CD4-positive, alpha-beta T cell treated with Interleukin-15 for 1 hour (primary cell): ENCODE measurements at regions not wholly inside any gene's neighbourhood (a gene's known extent, or its start where the extent isn't known, plus 50 kb on each side); places are given as distances from the start of the nearest gene placed in this dataset.
"Not testable (repeated sequence)": the region's sequence is repeated elsewhere in the genome, so short reads cannot be mapped to it uniquely, and the experiment has no call there.

ENCODE experiments used
- DNase-seq: peaks from one replicate; pipeline ENCODE4 v3.0.0-alpha.2; 2020

GRCh38 chr15:69774711-69775110 lies 322.1 kb downstream of the RPLP1 start:
- DNase-seq = not testable (repeated sequence)

DNA sequence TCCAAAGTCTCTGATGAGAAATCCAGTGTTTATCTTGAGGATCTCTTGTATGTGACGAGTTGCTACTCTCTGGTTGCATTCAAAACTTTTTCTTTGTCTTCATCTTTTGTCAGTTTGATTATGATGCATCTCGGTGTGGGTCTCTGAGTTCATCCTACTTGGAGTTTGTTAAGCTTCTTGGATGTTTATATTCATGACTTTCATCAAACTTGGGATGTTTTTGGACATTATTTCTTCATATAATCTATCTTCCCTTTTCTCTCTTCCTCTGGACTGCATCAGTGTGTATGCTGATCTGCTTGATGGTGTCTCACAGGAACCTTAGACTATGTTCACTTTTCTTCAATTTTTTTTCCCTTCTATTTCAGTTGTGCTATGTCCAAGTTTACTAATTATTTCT lies 320.4 kb downstream of the TLE3 start:
- DNase-seq = no peak

DNA sequence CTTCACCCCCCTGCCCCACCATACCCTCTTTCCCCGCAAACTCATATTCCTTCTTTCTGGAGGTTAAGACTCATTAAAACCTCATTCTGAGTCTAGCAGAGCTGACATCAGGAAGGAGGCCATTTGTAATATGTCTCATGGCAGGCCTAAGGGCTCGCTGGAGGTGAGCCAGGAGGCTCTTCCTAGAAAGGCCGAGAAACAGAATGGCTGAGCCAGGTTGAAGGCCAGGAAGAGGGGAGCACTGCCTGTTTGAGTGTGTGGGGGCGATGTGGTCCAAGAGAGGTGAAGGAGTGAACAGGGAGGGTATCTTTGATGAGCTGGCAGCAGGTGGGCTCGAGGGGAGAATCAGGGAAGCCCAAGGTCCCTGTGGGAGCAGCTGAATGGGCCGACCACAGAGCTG lies 317.3 kb downstream of the TLE3 start:
- no peak for DNase-seq

- DNase-seq = no peak
Measured at GRCh38 chr15:69780981-69781380, 316.7 kb downstream of the TLE3 start.

GRCh38 chr15:69781411-69782125 lies 316.1 kb downstream of the TLE3 start:
- no peak for DNase-seq

DNA sequence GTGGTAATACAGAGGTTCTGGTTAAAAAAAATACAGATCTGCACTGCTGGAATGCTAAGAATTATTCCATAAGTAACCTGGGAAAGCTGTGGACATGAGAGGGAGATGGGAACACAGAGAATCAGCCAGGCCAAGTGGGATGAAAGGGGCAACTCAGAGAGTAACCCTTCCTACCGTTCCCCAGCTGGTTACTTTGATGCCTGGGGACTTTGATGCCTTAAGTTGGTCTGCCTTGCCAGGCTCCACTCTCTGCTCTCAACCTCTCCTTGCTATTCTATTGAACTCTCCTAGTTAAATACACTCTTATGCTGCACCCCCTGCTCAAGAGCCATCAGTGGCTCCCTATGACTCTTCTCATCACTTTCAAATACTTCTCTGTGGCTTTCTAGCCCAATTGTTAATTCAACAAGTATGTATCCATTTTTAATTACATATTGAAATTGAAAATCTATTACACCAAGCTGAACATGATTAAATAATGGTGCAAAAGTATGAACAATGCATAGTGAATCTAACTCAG lies 315.5 kb downstream of the TLE3 start:
- no peak for DNase-seq

DNA sequence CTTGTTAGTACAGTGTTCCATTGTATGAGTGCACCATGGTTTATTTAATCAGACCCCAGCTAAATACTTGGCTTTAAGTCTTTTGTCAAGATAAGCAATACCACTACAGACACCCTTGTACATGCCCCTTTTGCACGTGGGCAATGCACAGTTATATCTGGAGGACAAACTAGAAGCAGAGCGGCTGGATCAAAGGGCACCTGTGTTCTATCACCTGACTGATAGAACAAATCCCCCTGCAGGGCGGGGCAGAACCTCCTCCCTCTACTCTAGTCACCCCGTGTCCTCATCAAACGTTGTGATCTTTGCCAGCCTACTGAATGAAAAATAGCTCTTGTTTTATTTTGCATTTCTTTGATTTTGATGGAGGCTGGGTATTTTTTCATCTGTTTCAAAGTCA lies 314.9 kb downstream of the TLE3 start:
- no peak for DNase-seq

GRCh38 chr15:69783211-69783610 lies 314.5 kb downstream of the TLE3 start:
- DNase-seq = no peak

DNA sequence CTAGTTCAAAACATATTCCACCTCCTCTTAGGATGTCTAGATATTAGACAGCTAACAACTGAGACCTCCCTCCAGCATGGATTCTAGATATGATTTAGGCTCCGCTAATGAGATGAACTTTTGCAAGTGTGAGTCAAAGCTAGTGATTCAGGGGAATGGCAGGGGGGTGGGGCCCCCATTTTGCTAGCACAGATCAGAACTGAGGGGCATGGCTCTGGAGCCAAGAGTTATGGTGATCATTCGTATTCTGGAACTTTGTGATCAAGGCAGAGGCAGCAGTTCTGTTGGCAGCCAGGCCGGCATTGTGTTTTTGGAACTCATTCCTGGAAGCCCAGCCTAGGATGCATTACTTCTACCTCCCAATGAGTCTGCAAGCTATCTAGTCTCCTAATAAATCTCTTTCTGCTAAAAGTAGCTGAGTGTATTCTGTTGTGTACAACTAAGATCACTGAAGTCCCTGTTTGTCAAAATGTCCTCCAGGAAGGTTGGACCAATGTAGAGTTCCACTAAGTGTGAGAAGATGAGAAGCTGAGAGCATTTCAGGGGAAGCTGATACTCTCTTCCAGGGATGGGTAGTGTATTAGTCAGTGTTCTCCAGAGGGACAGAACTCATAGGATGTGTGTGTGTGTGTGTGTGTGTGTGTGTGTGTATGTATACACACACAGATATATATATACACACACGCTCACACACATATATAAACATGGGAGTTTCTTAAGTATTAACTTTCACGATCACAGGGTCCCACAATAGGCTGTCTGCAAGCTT lies 312.7 kb downstream of the TLE3 start:
- no peak for DNase-seq

DNA sequence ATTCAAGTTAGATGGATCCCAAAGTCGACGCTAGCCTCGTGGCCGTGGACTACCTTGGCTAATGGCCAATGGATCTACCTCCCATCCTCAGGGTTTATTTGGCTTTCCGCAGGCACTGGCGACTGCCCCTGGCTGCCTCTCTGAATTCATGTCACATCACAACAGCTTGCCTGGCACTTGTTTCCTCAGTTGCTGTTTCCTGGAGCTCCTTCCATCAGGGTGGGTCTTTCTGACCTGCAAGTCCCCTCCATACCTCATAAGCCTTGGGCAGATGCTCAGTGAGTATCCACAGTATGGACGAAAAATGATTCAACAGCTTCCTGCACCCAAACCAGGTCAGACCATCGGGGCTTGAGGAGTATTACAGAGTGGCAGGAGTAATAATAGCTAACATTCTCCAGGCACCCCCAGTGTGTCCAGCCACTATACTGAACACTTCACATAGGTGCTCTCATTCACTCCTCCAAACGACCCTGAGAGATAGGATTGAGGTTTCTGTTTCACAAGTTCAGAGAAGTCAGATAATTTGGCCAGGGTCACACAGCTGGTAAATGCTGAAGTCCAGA lies 311.5 kb downstream of the TLE3 start:
- no peak for DNase-seq

- no peak for DNase-seq
Measured at GRCh38 chr15:69787791-69788190, 309.9 kb downstream of the TLE3 start.

GRCh38 chr15:69789648-69790393 lies 307.9 kb downstream of the TLE3 start:
- no peak for DNase-seq

- no peak for DNase-seq
Measured at GRCh38 chr15:69790632-69791031, 307.1 kb downstream of the TLE3 start.

DNA sequence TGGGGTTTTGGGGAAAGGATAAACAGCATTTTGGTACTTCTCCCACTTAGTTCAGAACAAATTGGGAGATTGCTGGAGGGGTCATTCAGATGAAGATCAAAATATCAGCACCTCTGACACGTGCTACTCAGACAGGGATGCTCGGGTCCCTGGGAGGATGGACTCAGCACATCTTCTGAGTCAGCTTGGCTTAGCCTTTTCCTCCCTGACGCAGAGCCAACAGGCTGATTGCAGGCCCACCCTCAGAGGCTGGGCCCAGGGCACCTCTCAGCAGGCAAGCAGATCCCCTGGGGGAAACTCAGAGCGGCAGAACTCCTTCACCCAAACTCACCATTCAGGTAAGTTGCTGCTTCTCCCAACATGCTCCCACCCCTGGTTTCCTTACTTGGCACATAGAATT lies 304.9 kb downstream of the TLE3 start:
- no peak for DNase-seq

GRCh38 chr15:69793431-69793780 lies 304.3 kb downstream of the TLE3 start:
- DNase-seq = no peak

DNA sequence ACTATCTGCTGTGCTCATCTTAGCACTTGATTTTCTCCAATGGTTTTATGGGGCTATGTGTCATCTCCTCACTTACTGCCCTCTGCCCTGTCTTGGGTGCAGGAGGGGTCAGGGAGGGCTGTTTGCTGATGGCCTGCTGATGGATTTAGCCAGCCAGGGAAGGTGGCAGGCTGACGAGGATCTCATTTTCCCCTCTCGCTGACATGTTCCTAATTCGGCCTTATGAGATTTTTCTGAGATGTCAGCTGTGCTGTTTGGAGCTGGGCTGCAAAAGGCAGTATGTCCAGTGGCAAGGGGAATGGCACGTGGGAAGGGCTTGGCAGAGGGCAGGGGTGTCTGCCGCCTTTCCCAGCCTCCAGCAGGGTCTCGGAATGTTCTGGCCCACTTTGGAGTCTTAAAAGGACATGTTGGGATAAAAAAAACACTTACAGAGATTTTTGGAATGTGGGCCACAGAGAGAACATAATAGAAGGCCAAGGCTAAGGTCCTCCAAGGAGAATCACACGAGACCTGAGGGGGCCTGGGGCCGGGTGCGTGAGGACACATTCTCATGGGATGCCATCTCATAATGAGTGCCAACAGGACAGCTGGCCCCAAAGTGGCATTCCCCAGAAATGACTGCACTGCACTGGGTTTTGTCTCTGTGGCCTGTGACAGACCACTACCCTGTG lies 303.8 kb downstream of the TLE3 start:
- no peak for DNase-seq

GRCh38 chr15:69794645-69795469 lies 302.9 kb downstream of the TLE3 start:
- DNase-seq = no peak

DNA sequence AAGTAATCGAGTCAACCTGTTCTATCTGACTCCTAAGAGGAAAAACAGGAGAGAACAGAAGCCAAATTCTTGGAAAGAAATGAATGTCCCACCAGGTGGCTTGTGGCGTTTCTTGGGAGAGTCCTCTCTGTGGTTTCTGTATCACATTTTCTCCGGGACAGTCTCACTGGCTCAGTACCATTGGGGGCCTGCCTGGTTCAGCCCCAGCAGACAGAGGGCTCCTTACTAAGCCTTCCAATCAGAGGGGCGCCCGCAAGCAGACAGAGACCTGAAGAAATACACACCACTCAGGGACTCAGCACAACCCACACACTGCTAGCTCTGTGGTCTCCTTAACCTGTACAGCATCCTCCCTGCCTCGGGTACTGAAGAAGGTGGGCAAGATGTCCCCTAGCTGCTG lies 302.1 kb downstream of the TLE3 start:
- DNase-seq = no peak

- no peak for DNase-seq
Measured at GRCh38 chr15:69797051-69797595, 300.6 kb downstream of the TLE3 start.

GRCh38 chr15:69797615-69798014 lies 300.1 kb downstream of the TLE3 start:
- DNase-seq = no peak

- no peak for DNase-seq
Measured at GRCh38 chr15:69798481-69799250, 299.1 kb downstream of the TLE3 start.
